H1 (cell line): ENCODE measurements at regions not wholly inside any gene's neighbourhood (a gene's known extent, or its start where the extent isn't known, plus 50 kb on each side); places are given as distances from the start of the nearest gene placed in this dataset.

ENCODE experiments used
- BCL11A ChIP-seq, 2 experiments: IDR thresholded peaks; one replicate each; pipeline ENCODE4 v1.6.1; 2011; ENCODE audit warnings: low read depth in 2 of 2, low read length in 2 of 2, mild to moderate bottlenecking in 2 of 2
- CEBPB ChIP-seq: IDR thresholded peaks from 2 replicates; pipeline ENCODE4 v1.6.1; 2012; ENCODE audit warnings: low read depth, low read length
- CHD1 ChIP-seq: IDR thresholded peaks from 2 replicates; pipeline ENCODE4 v1.6.1; 2012; ENCODE audit warnings: low read depth, low read length, improper control_type of control experiment
- CHD7 ChIP-seq: fragments of 300-600 bp; sonication (generic); IDR thresholded peaks from 2 replicates; pipeline ENCODE4 v1.7.1; 2012; ENCODE audit warnings: low read length, moderate library complexity, mild to moderate bottlenecking, inconsistent platforms; ENCODE audit not compliant: insufficient replicate concordance
- JUND ChIP-seq: IDR thresholded peaks from 2 replicates; pipeline ENCODE4 v1.6.1; 2011; ENCODE audit warnings: mild to moderate bottlenecking, improper control_type of control experiment, low read length
- POU5F1 ChIP-seq: IDR thresholded peaks from 2 replicates; pipeline ENCODE4 v1.6.1; 2011; ENCODE audit warnings: low read depth, mild to moderate bottlenecking, low read length, moderate library complexity
- SP1 ChIP-seq: IDR thresholded peaks from 2 replicates; pipeline ENCODE4 v1.6.1; 2011; ENCODE audit warnings: low read depth, low read length
- TCF12 ChIP-seq: IDR thresholded peaks from 2 replicates; pipeline ENCODE4 v1.6.1; 2011; ENCODE audit warnings: low read depth, mild to moderate bottlenecking, low read length
- TEAD4 ChIP-seq: IDR thresholded peaks from 2 replicates; pipeline ENCODE4 v1.6.1; 2012; ENCODE audit warnings: low read depth, low read length, inconsistent platforms, mixed read lengths

- peak; percentile 72; the same call in 1 of the 2 replicates for TF ChIP-seq SP1
- TF ChIP-seq TCF12: peak; percentile 89; the same call in 1 of the 2 replicates
- TF ChIP-seq BCL11A (IDR thresholded peaks at IDR 0.05; ENCODE audit: low read depth in 2 of 2, low read length in 2 of 2): peak; percentile 42 to 85
- peak; percentile 57 for TF ChIP-seq CHD7
- TF ChIP-seq POU5F1: 0 out of 2 replicates have a peak, but pooled peaks have one; percentile 57
- peak; percentile 95 for TF ChIP-seq TEAD4
- TF ChIP-seq CHD1: no peak
- 0 out of 2 replicates have a peak, but pooled peaks have one; percentile 7 for TF ChIP-seq JUND
- TF ChIP-seq CEBPB: peak; percentile 76
These were observed 207.7 kb upstream of the JARID2 start (continued) for GRCh38 chr6:15038013-15038791.
